ENCODE measurements at regions not wholly inside any gene's neighbourhood (a gene's known extent, or its start where the extent isn't known, plus 50 kb on each side); places are given as distances from the start of the nearest gene placed in this dataset.
"Not testable (repeated sequence)": the region's sequence is repeated elsewhere in the genome, so short reads cannot be mapped to it uniquely, and the experiment has no call there.

DNA sequence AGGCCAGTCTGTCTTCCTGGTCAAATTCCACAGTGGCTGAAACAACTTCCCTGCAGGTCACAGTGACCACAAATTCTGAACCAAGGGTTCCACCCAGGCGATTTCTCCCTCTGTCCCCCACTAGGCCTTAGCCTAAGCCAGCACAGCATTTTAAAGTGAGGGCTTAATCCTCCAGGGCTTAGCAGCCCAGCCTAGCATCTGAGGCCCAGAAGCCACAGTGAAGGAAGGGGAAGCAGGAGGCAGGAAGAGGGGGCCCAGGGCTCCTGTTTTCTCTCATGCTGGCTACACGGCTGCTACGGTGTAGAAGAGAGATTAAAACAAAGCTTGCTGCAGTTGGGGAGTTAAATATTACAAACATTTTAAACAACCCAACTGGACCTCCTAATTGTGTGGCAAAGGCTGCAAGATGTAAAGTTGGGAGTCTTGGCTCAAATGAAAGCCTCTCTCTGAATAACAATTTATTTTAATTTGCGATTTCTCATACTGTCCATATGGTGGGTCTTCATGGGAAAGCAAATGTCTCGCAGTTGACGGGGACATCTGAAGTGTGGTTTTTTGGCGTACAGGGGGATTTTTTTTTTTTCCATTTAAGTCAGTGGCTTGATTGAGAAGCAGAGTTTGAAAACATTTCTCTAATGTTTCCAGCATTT lies 170.8 kb upstream of the RAI2 start:
- Histone ChIP-seq H3K36me3 (no peaks in the 10 kb centered on the region), H3K27ac (no peak overlapping the region), H3K9me3 (ENCODE audit: low read depth) (no peaks in the 10 kb centered on the region), H3K4me3 (no peak overlapping the region), H3K4me1 (ENCODE audit: low read depth) (peaks cover 6% of the 10 kb centered on the region), H3K27me3 (no peaks in the 10 kb centered on the region)
- DNase-seq (ENCODE audit: low read depth in 1 of 2, low spot score in 1 of 2), result no peak
- TF ChIP-seq, protein P1, sequence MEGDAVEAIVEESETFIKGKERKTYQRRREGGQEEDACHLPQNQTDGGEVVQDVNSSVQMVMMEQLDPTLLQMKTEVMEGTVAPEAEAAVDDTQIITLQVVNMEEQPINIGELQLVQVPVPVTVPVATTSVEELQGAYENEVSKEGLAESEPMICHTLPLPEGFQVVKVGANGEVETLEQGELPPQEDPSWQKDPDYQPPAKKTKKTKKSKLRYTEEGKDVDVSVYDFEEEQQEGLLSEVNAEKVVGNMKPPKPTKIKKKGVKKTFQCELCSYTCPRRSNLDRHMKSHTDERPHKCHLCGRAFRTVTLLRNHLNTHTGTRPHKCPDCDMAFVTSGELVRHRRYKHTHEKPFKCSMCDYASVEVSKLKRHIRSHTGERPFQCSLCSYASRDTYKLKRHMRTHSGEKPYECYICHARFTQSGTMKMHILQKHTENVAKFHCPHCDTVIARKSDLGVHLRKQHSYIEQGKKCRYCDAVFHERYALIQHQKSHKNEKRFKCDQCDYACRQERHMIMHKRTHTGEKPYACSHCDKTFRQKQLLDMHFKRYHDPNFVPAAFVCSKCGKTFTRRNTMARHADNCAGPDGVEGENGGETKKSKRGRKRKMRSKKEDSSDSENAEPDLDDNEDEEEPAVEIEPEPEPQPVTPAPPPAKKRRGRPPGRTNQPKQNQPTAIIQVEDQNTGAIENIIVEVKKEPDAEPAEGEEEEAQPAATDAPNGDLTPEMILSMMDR (IDR thresholded peaks at IDR 0.05; ENCODE audit: low read depth, low read length), result no peak

DNA sequence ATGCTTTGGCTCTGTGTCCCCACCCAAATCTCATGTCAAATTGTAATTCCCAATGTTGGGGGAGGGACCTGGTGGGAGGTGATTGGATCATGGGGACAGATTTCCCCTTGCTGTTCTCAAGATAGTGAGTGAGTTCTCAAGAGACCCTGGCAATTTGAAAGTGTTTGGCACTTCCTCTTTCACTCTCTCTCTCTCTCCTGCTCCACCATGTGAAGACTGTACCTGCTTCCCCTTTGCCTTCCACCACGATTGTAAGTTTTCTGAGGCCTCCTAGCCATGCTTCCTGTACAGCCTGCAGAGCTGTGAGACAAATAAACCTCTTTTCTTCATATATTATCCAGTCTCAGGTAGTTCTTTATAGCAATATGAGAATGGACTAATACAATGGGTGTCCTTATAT lies 169.6 kb upstream of the RAI2 start:
- not testable (repeated sequence) for H3K36me3 ChIP-seq; DNase-seq (ENCODE audit: low read depth in 1 of 2, low spot score in 1 of 2); H3K27me3 ChIP-seq; H3K9me3 ChIP-seq (ENCODE audit: low read depth); H3K27ac ChIP-seq; H3K4me3 ChIP-seq
- peaks cover 11% of the 10 kb centered on the region for H3K4me1 ChIP-seq (ENCODE audit: low read depth)

DNA sequence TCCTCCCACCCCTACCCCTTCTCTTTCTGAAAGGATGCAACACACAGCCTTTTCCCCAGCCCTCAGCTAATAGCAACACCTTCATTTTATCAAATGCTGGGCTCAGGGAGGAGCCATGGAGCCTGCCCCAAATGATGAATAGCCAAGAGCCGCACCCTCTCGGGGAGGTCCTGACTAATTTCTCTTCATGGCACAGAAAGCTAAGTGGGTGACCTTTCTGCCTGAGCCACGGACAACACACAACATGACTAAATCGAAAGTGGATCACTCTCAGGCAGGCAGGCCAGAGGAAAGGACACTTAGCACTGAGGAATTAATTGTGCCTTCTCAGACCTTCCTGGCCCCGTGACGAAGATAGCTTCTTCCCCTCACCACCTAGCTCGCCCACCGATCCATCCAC lies 165.1 kb upstream of the RAI2 start:
- TF ChIP-seq, protein P1 (IDR thresholded peaks at IDR 0.05; ENCODE audit: low read depth, low read length), result no peak
- Histone ChIP-seq H3K9me3 (ENCODE audit: low read depth) (no peaks in the 10 kb centered on the region), H3K4me1 (ENCODE audit: low read depth) (peaks cover 11% of the 10 kb centered on the region), H3K36me3 (no peaks in the 10 kb centered on the region), H3K27me3 (no peaks in the 10 kb centered on the region), H3K27ac (no peak overlapping the region), H3K4me3 (no peak overlapping the region)
- peak in 1 of 2 donors; percentile 22 for DNase-seq (ENCODE audit: low read depth in 1 of 2, low spot score in 1 of 2)

DNA sequence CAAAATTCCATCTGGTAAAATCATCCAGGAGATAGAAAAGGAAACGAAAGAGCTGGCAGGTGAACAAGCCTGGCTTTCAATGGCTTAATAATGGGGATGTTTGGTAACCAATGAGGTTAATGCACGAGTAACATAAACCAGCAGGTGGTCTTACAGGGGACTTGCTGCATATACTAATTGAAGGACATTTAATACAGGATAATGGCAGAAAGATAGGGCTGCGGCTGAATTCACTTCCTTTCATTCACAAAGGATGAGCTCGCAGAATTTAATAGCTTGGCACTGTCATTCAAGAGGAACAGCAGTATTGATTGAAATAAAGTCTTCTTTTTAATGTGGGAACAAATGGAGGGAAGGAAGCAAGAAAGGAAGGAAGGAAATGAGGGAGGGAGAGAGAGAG lies 156.3 kb upstream of the RAI2 start:
- Histone ChIP-seq H3K27me3 (no peaks in the 10 kb centered on the region), H3K9me3 (ENCODE audit: low read depth) (no peaks in the 10 kb centered on the region), H3K27ac (no peak overlapping the region), H3K4me3 (no peak overlapping the region), H3K36me3 (no peaks in the 10 kb centered on the region), H3K4me1 (ENCODE audit: low read depth) (no peaks in the 10 kb centered on the region)
- TF ChIP-seq, protein P1 (IDR thresholded peaks at IDR 0.05; ENCODE audit: low read depth, low read length), result no peak
- DNase-seq (ENCODE audit: low read depth in 1 of 2, low spot score in 1 of 2), result no peak

DNA sequence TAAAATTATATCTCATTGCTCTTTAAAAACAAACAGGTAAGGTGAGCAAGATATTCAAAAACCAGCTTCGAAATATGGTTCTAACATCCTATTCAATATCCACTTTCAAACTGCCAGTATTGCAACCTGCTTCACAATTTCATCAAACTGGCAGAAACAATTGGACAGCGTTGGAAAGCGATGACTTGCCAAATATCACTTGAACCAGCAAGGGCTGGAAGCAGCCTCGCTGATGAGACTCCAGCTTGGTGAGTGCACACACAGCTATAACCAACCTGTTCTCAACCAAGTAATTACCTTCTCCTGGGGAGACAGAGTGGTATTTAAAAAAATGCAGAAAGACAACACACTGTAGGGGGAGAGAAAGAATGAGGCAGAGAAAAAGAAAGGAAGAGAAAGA lies 155.8 kb upstream of the RAI2 start:
- Histone ChIP-seq H3K36me3 (no peaks in the 10 kb centered on the region), H3K4me3 (no peak overlapping the region), H3K27ac (no peak overlapping the region), H3K9me3 (ENCODE audit: low read depth) (no peaks in the 10 kb centered on the region), H3K4me1 (ENCODE audit: low read depth) (no peaks in the 10 kb centered on the region), H3K27me3 (no peaks in the 10 kb centered on the region)
- TF ChIP-seq, protein P1 (IDR thresholded peaks at IDR 0.05; ENCODE audit: low read depth, low read length), result no peak
- DNase-seq (ENCODE audit: low read depth in 1 of 2, low spot score in 1 of 2), result no peak

DNA sequence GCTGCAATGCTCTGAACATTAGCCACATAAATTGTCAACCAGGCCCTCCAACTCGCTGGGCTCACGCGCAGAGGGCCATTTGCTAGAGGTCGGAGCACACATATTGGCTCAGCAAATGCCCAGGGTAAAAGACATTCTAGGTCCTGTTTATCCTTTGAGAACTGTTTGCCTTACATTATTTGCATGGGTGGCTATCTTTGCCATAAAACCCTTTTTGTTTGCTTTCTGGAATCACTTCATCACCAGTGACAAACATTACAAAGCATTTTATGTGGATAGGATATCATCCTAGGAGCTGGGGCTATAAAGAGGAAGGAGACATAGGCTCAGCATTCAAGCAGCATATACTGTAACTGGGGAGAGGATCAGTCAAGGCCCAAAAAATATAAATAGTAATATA lies 149.2 kb upstream of the RAI2 start:
- Histone ChIP-seq H3K9me3 (ENCODE audit: low read depth) (no peaks in the 10 kb centered on the region), H3K27ac (no peak overlapping the region), H3K4me1 (ENCODE audit: low read depth) (no peaks in the 10 kb centered on the region), H3K36me3 (no peaks in the 10 kb centered on the region), H3K27me3 (no peaks in the 10 kb centered on the region), H3K4me3 (no peak overlapping the region)
- no peak for DNase-seq (ENCODE audit: low read depth in 1 of 2, low spot score in 1 of 2)
- TF ChIP-seq, protein P1 (IDR thresholded peaks at IDR 0.05; ENCODE audit: low read depth, low read length), result no peak

Measured in cardiac muscle cell (in vitro differentiated cells and primary cell).